ENCODE measurements at regions not wholly inside any gene's neighbourhood (a gene's known extent, or its start where the extent isn't known, plus 50 kb on each side); places are given as distances from the start of the nearest gene placed in this dataset.

DNA sequence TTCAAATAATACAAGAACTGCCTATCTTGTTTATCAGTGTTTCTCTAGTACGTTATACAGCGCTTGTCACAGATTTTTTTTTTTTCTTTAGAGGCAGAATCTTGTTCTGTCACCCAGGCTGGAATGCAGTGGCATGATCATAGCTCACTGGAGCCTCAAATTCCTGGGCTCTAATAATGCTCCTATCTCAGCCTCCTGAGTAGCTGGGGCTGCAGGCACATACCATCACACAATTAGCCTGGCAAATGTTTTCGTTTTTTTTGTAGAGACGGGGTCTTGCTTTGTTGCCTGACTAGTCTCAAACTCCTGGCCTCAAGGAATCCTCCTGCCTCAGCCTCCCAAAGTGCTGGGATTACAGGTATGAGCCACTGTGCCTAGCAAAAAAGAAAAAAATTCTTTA, 66.0 kb upstream of the FREM2 start:
- TF ChIP-seq, protein P1, sequence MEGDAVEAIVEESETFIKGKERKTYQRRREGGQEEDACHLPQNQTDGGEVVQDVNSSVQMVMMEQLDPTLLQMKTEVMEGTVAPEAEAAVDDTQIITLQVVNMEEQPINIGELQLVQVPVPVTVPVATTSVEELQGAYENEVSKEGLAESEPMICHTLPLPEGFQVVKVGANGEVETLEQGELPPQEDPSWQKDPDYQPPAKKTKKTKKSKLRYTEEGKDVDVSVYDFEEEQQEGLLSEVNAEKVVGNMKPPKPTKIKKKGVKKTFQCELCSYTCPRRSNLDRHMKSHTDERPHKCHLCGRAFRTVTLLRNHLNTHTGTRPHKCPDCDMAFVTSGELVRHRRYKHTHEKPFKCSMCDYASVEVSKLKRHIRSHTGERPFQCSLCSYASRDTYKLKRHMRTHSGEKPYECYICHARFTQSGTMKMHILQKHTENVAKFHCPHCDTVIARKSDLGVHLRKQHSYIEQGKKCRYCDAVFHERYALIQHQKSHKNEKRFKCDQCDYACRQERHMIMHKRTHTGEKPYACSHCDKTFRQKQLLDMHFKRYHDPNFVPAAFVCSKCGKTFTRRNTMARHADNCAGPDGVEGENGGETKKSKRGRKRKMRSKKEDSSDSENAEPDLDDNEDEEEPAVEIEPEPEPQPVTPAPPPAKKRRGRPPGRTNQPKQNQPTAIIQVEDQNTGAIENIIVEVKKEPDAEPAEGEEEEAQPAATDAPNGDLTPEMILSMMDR (IDR thresholded peaks at IDR 0.05; ENCODE audit: low read depth, low read length) = no peak
- TF ChIP-seq POLR2A (IDR thresholded peaks at IDR 0.05; ENCODE audit: extremely low read depth, insufficient read length) = no peak
- no peak for TF ChIP-seq MYC (IDR thresholded peaks at IDR 0.05; ENCODE audit: low read depth, low read length)
- TF ChIP-seq, protein P2, sequence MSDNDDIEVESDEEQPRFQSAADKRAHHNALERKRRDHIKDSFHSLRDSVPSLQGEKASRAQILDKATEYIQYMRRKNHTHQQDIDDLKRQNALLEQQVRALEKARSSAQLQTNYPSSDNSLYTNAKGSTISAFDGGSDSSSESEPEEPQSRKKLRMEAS (IDR thresholded peaks at IDR 0.05; ENCODE audit: low read depth, low read length) = no peak

Measured in NB4 (cell line).